Activated naive CD4-positive, alpha-beta T cell treated with anti-CD3 and anti-CD28 coated beads, Interleukin-2, amount 10 ng/mL, durations not matched to agents 7 days and 5 days (primary cell): ENCODE measurements at regions not wholly inside any gene's neighbourhood (a gene's known extent, or its start where the extent isn't known, plus 50 kb on each side); places are given as distances from the start of the nearest gene placed in this dataset.

ENCODE experiments used
- CTCF ChIA-PET: fragments of 350-600 bp; sonication (Branson Sonifier 250); formaldehyde crosslinking; loops from one replicate; lab custom pipeline; 2021; ENCODE audit warnings: antibody characterized with exemption; lab: Charles Lee
- DNase-seq: peaks from one replicate; pipeline ENCODE4 v3.0.0-alpha.2; 2020
- H3K27ac Mint-ChIP-seq: one replicate; pipeline ENCODE4 v1.8.0; 2021; ENCODE audit warnings: mild to moderate bottlenecking, moderate library complexity, mixed read lengths
- H3K27me3 Mint-ChIP-seq: one replicate; pipeline ENCODE4 v1.8.0; 2021; ENCODE audit warnings: mild to moderate bottlenecking, mixed read lengths
- H3K36me3 Mint-ChIP-seq: one replicate; pipeline ENCODE4 v1.8.0; 2021; ENCODE audit warnings: mixed read lengths
- H3K4me1 Mint-ChIP-seq: one replicate; pipeline ENCODE4 v1.8.0; 2021; ENCODE audit warnings: mixed read lengths
- H3K4me3 Mint-ChIP-seq: one replicate; pipeline ENCODE4 v1.8.0; 2021; ENCODE audit warnings: mild to moderate bottlenecking, moderate library complexity, mixed read lengths
- H3K9me3 Mint-ChIP-seq: one replicate; pipeline ENCODE4 v1.8.0; 2021; ENCODE audit warnings: mixed read lengths

DNA sequence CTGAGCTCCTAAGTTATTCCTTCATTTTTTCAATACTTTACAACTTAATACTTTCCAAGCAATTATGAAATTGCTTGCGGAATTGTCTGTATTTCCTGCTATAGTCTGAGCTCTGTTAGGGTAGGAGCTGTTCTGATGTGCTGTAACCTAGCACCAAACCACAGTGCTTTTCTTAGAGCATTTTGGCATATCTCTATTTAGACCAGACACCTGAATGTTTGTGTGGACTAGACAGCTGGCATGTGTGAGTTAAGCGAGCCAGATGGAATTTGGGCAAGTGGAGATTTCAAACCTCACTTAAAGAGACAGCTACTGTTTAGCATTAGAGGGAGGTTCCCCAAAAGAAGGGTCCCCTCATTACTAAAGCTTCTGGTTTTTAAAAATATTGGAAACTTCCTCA lies 106.1 kb downstream of the RWDD3 start:
- Mint-ChIP-seq H3K9me3 (no peaks in the 10 kb centered on the region), H3K4me3 (no peak overlapping the region), H3K4me1 (no peaks in the 10 kb centered on the region), H3K27ac (no peak overlapping the region), H3K27me3 (no peaks in the 10 kb centered on the region), H3K36me3 (no peaks in the 10 kb centered on the region)
- CTCF ChIA-PET: interaction anchor here (0.7 kb wide), 1 partner anchor 10 kb away, joined by 3 read pairs; no protein-coding TSS in a partner anchor
- no peak for DNase-seq

DNA sequence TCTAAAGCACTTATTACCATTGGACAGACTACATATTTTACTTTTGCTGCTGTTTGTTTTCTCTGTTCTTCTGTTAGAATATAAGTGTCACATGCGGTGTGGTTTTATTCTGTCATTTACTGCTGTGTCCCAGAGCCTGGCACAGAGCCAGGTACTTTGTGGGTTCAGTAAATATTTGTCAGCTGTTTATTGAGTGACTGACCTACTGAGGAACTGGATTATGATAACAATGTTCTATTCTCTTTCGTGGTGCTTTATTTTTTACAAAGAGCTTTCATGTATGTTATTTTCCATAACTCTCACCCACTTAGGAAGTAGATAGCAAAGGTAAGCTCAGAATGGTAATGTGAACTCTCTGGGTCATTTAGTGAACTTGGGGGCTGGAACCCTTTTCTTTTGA lies 118.8 kb downstream of the RWDD3 start:
- Mint-ChIP-seq H3K36me3 (no peaks in the 10 kb centered on the region), H3K27ac (no peak overlapping the region), H3K9me3 (no peaks in the 10 kb centered on the region), H3K4me1 (no peaks in the 10 kb centered on the region), H3K27me3 (no peaks in the 10 kb centered on the region), H3K4me3 (no peak overlapping the region)
- no peak for DNase-seq
- CTCF ChIA-PET: no interaction called here

- no peak for DNase-seq
- Mint-ChIP-seq H3K4me3 (no peak overlapping the region), H3K27ac (no peak overlapping the region), H3K9me3 (no peaks in the 10 kb centered on the region), H3K27me3 (no peaks in the 10 kb centered on the region), H3K4me1 (no peaks in the 10 kb centered on the region), H3K36me3 (no peaks in the 10 kb centered on the region)
- CTCF ChIA-PET: no interaction called here
Measured at GRCh38 chr1:95353194-95353593, 119.2 kb downstream of the RWDD3 start.

- H3K4me3 Mint-ChIP-seq: no peak overlapping the region
- CTCF ChIA-PET: no interaction called here
- H3K27ac Mint-ChIP-seq: no peak overlapping the region
- no peaks in the 10 kb centered on the region for H3K4me1 Mint-ChIP-seq
- no peak for DNase-seq
- H3K27me3 Mint-ChIP-seq: no peaks in the 10 kb centered on the region
- H3K9me3 Mint-ChIP-seq: no peaks in the 10 kb centered on the region
- no peaks in the 10 kb centered on the region for H3K36me3 Mint-ChIP-seq
Measured at GRCh38 chr1:95364546-95364945, 130.5 kb downstream of the RWDD3 start.

DNA sequence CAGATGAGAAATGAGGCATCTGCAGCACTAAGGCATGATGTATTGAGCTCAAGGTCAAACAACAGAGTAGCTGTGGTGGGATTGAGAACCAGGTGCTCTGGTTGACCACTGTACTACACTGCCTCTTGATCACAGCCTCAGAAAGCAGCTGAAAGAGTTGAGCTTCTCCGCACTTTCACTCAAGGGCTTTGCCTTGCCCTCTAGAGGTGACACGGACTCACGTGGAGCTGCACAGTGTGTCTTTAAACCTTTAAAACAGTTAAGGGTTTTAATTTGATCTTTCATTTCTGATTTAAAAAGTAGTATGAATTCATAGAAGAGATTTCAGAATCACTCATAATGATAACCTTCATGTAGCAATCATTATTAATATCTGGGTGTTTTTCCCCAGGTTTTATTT lies 132.5 kb downstream of the RWDD3 start:
- CTCF ChIA-PET: no interaction called here
- Mint-ChIP-seq H3K27me3 (no peaks in the 10 kb centered on the region), H3K4me1 (no peaks in the 10 kb centered on the region), H3K9me3 (no peaks in the 10 kb centered on the region), H3K27ac (no peak overlapping the region), H3K36me3 (no peaks in the 10 kb centered on the region), H3K4me3 (no peak overlapping the region)
- no peak for DNase-seq

DNA sequence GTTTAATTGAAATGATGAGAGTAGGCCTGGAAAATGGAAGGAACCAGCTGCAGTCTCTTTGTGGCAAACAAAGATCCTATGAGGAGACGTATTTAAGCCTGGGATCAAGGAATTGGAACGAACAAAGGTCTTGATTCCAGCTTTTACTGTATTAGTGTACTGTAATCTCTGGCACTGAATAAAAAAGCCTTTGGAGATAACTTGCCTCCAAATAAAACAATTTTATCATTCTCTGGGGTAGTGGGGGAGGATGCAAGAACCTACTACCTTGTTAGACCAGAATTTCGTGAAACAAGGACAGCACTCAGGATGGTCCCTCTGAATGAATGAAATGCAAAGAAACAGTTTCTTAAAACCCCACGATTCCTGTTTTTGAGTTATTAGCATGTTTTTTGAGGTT lies 134.2 kb downstream of the RWDD3 start:
- CTCF ChIA-PET: no interaction called here
- H3K4me1 Mint-ChIP-seq: no peaks in the 10 kb centered on the region
- no peaks in the 10 kb centered on the region for H3K9me3 Mint-ChIP-seq
- H3K27me3 Mint-ChIP-seq: no peaks in the 10 kb centered on the region
- no peaks in the 10 kb centered on the region for H3K36me3 Mint-ChIP-seq
- no peak for DNase-seq
- H3K4me3 Mint-ChIP-seq: no peak overlapping the region
- H3K27ac Mint-ChIP-seq: no peak overlapping the region

DNA sequence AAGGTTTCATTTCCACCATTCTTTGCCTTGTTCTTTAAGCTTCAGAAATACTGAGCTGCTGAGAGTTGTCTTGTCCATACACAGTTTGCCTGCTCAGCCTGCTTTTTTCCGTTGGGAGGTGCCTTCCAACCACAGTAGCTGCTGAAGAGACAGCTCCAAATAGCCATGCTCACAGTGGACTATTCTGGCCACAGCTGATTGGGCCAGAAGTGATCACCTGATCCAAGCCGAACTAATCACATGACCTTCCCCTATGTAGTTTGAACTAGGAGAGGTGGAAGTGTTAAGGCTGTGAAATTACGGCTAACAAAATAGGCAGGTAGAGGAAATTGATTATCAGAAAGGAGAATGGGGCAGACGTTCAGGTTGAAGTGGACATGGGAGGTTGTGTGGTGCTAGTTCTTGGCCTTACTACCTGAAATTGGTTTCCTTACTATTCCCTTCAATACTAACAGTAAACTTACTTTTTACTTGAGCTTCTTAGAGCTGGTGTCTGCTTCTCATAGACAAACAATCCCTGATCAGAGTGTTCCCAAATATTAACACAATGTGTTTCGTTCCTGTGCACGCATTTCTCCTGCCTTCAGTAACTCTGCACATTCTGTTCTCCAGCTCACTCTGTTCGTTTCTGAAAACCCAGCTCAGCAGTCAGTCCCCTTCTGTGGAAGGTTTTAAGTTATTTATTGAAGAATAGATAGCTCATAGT lies 136.1 kb downstream of the RWDD3 start:
- DNase-seq: no peak
- no peaks in the 10 kb centered on the region for H3K36me3 Mint-ChIP-seq
- H3K4me1 Mint-ChIP-seq: no peaks in the 10 kb centered on the region
- no peak overlapping the region for H3K27ac Mint-ChIP-seq
- no peaks in the 10 kb centered on the region for H3K27me3 Mint-ChIP-seq
- CTCF ChIA-PET: no interaction called here
- H3K4me3 Mint-ChIP-seq: no peak overlapping the region
- no peaks in the 10 kb centered on the region for H3K9me3 Mint-ChIP-seq

GRCh38 chr1:95370691-95371562 lies 136.9 kb downstream of the RWDD3 start:
- CTCF ChIA-PET: no interaction called here
- no peaks in the 10 kb centered on the region for H3K9me3 Mint-ChIP-seq

DNA sequence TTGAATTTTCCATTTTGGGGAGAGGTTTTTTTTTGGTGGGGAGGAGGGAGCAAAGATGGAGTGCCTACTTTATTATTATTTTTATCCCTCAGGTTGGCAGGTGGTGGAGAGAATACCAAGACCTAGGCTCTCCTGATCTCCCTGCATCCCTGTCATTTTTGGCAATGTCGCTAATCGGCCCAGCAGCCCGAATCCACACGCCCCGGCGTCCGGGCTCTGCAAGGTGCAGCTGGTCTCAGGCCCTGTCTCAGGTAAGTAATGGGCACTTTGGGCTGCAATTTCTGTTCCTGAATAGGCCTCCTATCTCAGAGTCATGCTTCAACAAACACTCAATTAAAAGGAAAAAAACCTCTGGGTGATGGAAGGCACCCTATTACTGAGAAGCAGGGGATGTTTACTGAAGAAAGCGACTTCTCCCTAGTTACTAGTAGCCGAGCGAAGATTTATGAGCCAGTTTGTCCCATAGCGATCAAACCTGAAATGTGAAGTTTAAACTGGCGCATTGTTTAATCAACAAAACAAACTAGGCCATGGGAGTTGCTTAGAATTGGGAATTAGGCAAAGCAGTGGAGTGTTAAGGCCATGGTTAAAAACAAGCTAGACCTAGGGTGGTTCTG lies 137.8 kb downstream of the RWDD3 start:
- Mint-ChIP-seq H3K27ac (no peak overlapping the region), H3K9me3 (no peaks in the 10 kb centered on the region), H3K4me3 (no peak overlapping the region), H3K4me1 (no peaks in the 10 kb centered on the region), H3K27me3 (no peaks in the 10 kb centered on the region), H3K36me3 (no peaks in the 10 kb centered on the region)
- CTCF ChIA-PET: no interaction called here
- DNase-seq: no peak

More at GRCh38 chr1:95370691-95371562, 136.9 kb downstream of the RWDD3 start:
- H3K4me1 Mint-ChIP-seq: no peaks in the 10 kb centered on the region
- no peaks in the 10 kb centered on the region for H3K27me3 Mint-ChIP-seq
- no peak for DNase-seq
- no peak overlapping the region for H3K4me3 Mint-ChIP-seq
- H3K27ac Mint-ChIP-seq: no peak overlapping the region
- no peaks in the 10 kb centered on the region for H3K36me3 Mint-ChIP-seq

GRCh38 chr1:95375174-95375573 lies 141.2 kb downstream of the RWDD3 start:
- no peak overlapping the region for H3K27ac Mint-ChIP-seq
- no peaks in the 10 kb centered on the region for H3K36me3 Mint-ChIP-seq
- H3K4me3 Mint-ChIP-seq: no peak overlapping the region
- no peaks in the 10 kb centered on the region for H3K27me3 Mint-ChIP-seq
- H3K4me1 Mint-ChIP-seq: no peaks in the 10 kb centered on the region
- H3K9me3 Mint-ChIP-seq: no peaks in the 10 kb centered on the region
- CTCF ChIA-PET: no interaction called here
- DNase-seq: no peak

DNA sequence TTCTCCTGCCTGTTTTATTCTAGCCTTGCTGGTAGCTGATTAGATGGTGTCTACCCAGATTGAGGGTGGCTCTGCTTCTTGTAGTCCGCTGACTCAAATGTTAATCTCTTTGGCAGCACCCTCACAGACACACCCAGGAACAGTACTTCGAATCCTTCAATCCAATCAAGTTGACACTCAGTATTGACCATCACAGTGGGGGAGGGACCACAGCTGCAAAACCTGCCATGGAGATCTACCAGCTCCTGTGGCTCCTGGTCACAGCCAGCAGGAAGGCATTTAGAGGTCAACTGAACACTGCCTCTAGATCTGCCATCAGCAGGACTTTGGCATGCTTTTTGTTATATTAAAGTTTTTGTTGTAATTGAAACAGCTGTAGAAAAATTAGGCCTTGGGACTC lies 146.9 kb downstream of the RWDD3 start:
- CTCF ChIA-PET: no interaction called here
- no peak for DNase-seq
- Mint-ChIP-seq H3K9me3 (no peaks in the 10 kb centered on the region), H3K4me3 (no peak overlapping the region), H3K36me3 (no peaks in the 10 kb centered on the region), H3K27ac (no peak overlapping the region), H3K27me3 (no peaks in the 10 kb centered on the region), H3K4me1 (no peaks in the 10 kb centered on the region)

DNA sequence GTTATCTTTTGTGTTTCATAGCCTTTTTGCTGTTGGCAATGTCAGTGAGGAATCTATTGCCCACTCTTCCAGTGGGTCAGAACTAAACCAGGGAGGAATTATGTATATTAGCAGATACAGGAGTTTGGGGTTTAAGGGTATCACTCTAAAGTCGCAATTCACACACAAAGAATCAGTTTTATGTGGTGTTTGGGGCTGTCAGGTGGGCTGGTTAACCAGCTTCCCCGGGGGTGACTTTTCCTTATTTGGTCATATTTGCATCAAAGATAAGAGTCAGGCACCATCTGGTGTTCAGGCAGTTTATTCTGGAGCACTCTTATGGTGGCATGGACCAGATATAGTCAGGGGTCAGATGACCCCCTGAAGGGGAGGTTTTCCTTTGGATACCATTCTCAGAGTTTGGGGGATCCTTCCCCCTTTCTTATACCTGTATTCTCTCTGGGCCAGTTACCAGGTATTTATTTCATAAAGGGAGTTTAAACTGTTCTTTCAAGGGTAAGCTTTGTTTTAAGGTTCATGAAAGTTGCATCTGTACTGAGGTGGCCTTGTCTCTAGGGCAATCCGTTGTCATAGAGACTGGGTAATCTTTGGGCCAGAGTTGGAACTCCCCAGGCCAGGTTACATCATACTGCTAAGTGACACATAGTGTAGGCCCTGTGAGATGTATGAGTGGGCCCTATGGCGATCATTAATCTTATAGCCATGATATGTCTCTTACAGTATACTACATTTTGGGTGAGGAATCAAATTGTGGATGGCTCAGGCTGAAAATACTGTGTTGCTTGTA lies 148.2 kb downstream of the RWDD3 start:
- Mint-ChIP-seq H3K27ac (no peak overlapping the region), H3K27me3 (no peaks in the 10 kb centered on the region), H3K4me3 (no peak overlapping the region), H3K4me1 (no peaks in the 10 kb centered on the region), H3K9me3 (no peaks in the 10 kb centered on the region), H3K36me3 (no peaks in the 10 kb centered on the region)
- no peak for DNase-seq
- CTCF ChIA-PET: no interaction called here

GRCh38 chr1:95383111-95383510 lies 149.1 kb downstream of the RWDD3 start:
- Mint-ChIP-seq H3K9me3 (no peaks in the 10 kb centered on the region), H3K27ac (no peak overlapping the region), H3K4me3 (no peak overlapping the region), H3K36me3 (no peaks in the 10 kb centered on the region), H3K4me1 (no peaks in the 10 kb centered on the region), H3K27me3 (no peaks in the 10 kb centered on the region)
- no peak for DNase-seq
- CTCF ChIA-PET: no interaction called here

DNA sequence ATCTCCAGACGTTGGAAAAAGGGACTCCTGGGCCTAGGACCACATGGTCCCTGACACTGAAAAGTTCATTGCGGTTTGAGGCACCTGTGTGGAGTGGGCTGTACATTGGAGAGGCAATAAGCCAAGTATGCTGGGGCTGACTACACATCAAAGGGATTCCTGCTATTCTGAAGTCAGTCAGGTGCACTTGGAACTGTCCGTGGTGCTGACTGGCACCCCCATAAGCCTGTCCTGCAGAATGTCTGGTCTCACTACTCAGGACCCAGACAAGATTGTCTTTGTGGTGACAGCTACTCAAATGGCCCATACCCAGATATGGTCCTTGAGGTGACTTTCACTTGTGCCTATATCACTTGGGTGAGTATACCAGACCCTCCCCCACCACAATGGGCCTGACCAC lies 150.6 kb downstream of the RWDD3 start:
- CTCF ChIA-PET: interaction anchor here (0.5 kb wide), 1 partner anchor 12 kb away, joined by 3 read pairs; no protein-coding TSS in a partner anchor

More for the DNA sequence above, 150.6 kb downstream of the RWDD3 start:
- Mint-ChIP-seq H3K4me3 (no peak overlapping the region), H3K4me1 (no peaks in the 10 kb centered on the region), H3K27ac (no peak overlapping the region), H3K9me3 (no peaks in the 10 kb centered on the region), H3K36me3 (no peaks in the 10 kb centered on the region), H3K27me3 (no peaks in the 10 kb centered on the region)
- DNase-seq: peak; percentile 58
